HCT116 (cell line): ENCODE measurements at regions not wholly inside any gene's neighbourhood (a gene's known extent, or its start where the extent isn't known, plus 50 kb on each side); places are given as distances from the start of the nearest gene placed in this dataset.

ENCODE experiments used
- ATAC-seq: fragments of 200-7000 bp; cut with Tn5 transposase; 2 replicates; pipeline ENCODE4 v1.9.1; 2020; ENCODE audit warnings: mild to moderate bottlenecking, moderate library complexity
- BruUV-seq: library from RNA; stranded (reverse); fragments of 400-500 nt; replicated peaks from 2 replicates; lab custom pipeline; 2021; lab: Mats Ljungman, UMichigan
- CTCF ChIA-PET: fragments of 300-600 bp; sonication (Branson Sonifier 250); formaldehyde crosslinking; loops from one replicate; lab custom pipeline; 2021; ENCODE audit warnings: antibody characterized with exemption; lab: Charles Lee
- POLR2A ChIA-PET: fragments of 300-600, 350-600 bp; sonication (Branson Sonifier 250); formaldehyde crosslinking; loops from one replicate; lab custom pipeline; 2021; ENCODE audit warnings: antibody characterized with exemption; lab: Charles Lee
- RAD21 ChIA-PET, 2 experiments: fragments of 300-600 bp; sonication (Branson Sonifier 250); formaldehyde crosslinking; loops; one replicate each; lab custom pipeline; 2023; ENCODE audit warnings: low total read pairs in 2 of 2; ENCODE audit not compliant: uncharacterized antibody in 2 of 2, unreplicated experiment in 2 of 2, low non-redundant PET in 1 of 2; lab: Charles Lee
- DNase-seq: peaks from one replicate; pipeline ENCODE4 v3.0.0-alpha.2; 2010; ENCODE audit warnings: low read depth, low spot score
- H2AFZ ChIP-seq: fragments of 200-600 bp; shearing (Covaris generic), sonication (generic); 2 replicates; pipeline ENCODE4 v1.6.1; 2017; ENCODE audit warnings: low read depth, mixed run types, mixed read lengths, antibody characterized with exemption, low read length; ENCODE audit not compliant: poor library complexity, severe bottlenecking
- H3K27ac ChIP-seq: 2 replicates; pipeline ENCODE4 v1.5.1; 2012; ENCODE audit warnings: low read depth, low read length
- H3K27me3 ChIP-seq: fragments of 200-600 bp; sonication (generic); 2 replicates; pipeline ENCODE4 v1.6.1; 2016; ENCODE audit warnings: mixed run types, low read length, mixed read lengths; ENCODE audit not compliant: insufficient read depth
- H3K36me3 ChIP-seq, 2 experiments: fragments of 200-500 bp in 1 of 2; fragments of 200-600 bp in 1 of 2; sonication (Bioruptor generic) in 1 of 2; sonication (generic) in 1 of 2; 2 replicates each; pipeline versions ENCODE4 v1.5.1 to v1.6.1; 2014 to 2016; ENCODE audit warnings: low read length in 2 of 2, inconsistent platforms in 1 of 2, mixed read lengths in 1 of 2, mixed run types in 1 of 2; ENCODE audit not compliant: insufficient read depth in 2 of 2, control insufficient read depth in 1 of 2
- H3K4me1 ChIP-seq, 2 experiments: fragments of 200-600 bp in 1 of 2; sonication (generic) in 1 of 2; 2 replicates each; pipeline versions ENCODE4 v1.5.1 to v1.6.1; 2012 to 2017; ENCODE audit warnings: low read length in 2 of 2, inconsistent platforms in 1 of 2, mild to moderate bottlenecking in 1 of 2, mixed read lengths in 1 of 2, mixed run types in 1 of 2, moderate library complexity in 1 of 2; ENCODE audit not compliant: insufficient read depth in 2 of 2, control insufficient read depth in 1 of 2
- H3K4me2 ChIP-seq: fragments of 200-600 bp; sonication (generic); 2 replicates; pipeline ENCODE4 v1.6.1; 2017; ENCODE audit warnings: mixed run types, low read length, mixed read lengths
- H3K4me3 ChIP-seq, 2 experiments: fragments of 200-600 bp in 1 of 2; sonication (generic) in 1 of 2; replicated peaks in 1 of 2; 2 replicates each; pipeline ENCODE4 v1.5.1; 2011 to 2016; ENCODE audit warnings: low read length in 2 of 2, control low read depth in 1 of 2, low read depth in 1 of 2, mild to moderate bottlenecking in 1 of 2, mixed read lengths in 1 of 2, mixed run types in 1 of 2
- H3K79me2 ChIP-seq: fragments of 200-600 bp; sonication (generic); 2 replicates; pipeline ENCODE4 v1.6.1; 2017; ENCODE audit warnings: mild to moderate bottlenecking, mixed run types, low read length, moderate library complexity, mixed read lengths; ENCODE audit not compliant: insufficient read depth
- H3K9ac ChIP-seq: fragments of 200-600 bp; sonication (generic); 2 replicates; pipeline ENCODE4 v1.6.1; 2016; ENCODE audit warnings: low read length, mixed read lengths
- H3K9me2 ChIP-seq: fragments of 200-600 bp; sonication (generic), shearing (Covaris generic); 2 replicates; pipeline ENCODE4 v1.6.1; 2017; ENCODE audit warnings: mixed run types, mild to moderate bottlenecking, moderate library complexity; ENCODE audit not compliant: insufficient read depth
- H3K9me3 ChIP-seq, 2 experiments: fragments of 200-500 bp in 1 of 2; fragments of 200-600 bp in 1 of 2; sonication (Bioruptor generic) in 1 of 2; sonication (generic) in 1 of 2; 2 replicates each; pipeline ENCODE4 v1.6.1; 2014 to 2017; ENCODE audit warnings: low read length in 2 of 2, mixed read lengths in 2 of 2, inconsistent platforms in 1 of 2, low read depth in 1 of 2, mild to moderate bottlenecking in 1 of 2, mixed run types in 1 of 2, moderate library complexity in 1 of 2; ENCODE audit not compliant: control insufficient read depth in 1 of 2, insufficient read depth in 1 of 2
- H4K20me1 ChIP-seq: fragments of 200-600 bp; sonication (generic), shearing (Covaris generic); 2 replicates; pipeline ENCODE4 v1.6.1; 2017; ENCODE audit warnings: mixed run types, mild to moderate bottlenecking, moderate library complexity; ENCODE audit not compliant: insufficient read depth
- JUND ChIP-seq: IDR thresholded peaks from 2 replicates; pipeline ENCODE4 v1.6.1; 2012
- MAX ChIP-seq: IDR thresholded peaks from 2 replicates; pipeline ENCODE4 v1.6.1; 2012
- ZFX ChIP-seq: fragments of 450-650 bp; IDR thresholded peaks from 2 replicates; pipeline ENCODE4 v1.6.1; 2017
- ZNF274 ChIP-seq: fragments of 200-500 bp; sonication (Bioruptor generic); IDR thresholded peaks from 2 replicates; pipeline ENCODE4 v1.6.1; 2014; ENCODE audit warnings: mild to moderate bottlenecking, low read depth, low read length, inconsistent platforms
- intact Hi-C: fragments of 100-400 bp; cut with micrococcal nuclease; formaldehyde crosslinking; loops from 2 replicates; pipeline ENCODE4 v1.10.0; 2022
- TF ChIP-seq, protein P1 (sequence below): IDR thresholded peaks from 2 replicates; pipeline ENCODE4 v1.6.1; 2012
- TF ChIP-seq, protein P2 (sequence below), 3 experiments: fragments of 200-600 bp in 1 of 3; sonication (generic) in 1 of 3; IDR thresholded peaks in 2 of 3; conservative IDR thresholded peaks in 1 of 3; 2 replicates each; pipeline ENCODE4 v1.5.1; 2012 to 2017; ENCODE audit warnings: low read depth in 2 of 3, low read length in 2 of 3, antibody characterized with exemption in 1 of 3, borderline replicate concordance in 1 of 3, control low read depth in 1 of 3, mild to moderate bottlenecking in 1 of 3, mixed read lengths in 1 of 3, mixed run types in 1 of 3, moderate library complexity in 1 of 3; ENCODE audit not compliant: insufficient read depth in 1 of 3

GRCh38 chr20:17161673-17162481, 65.0 kb upstream of the PCSK2 start:
- Histone ChIP-seq H3K4me3 (no peak overlapping the region), H3K9me2 (no peaks in the 10 kb centered on the region), H3K4me1 (no peaks in the 10 kb centered on the region), H3K36me3 (no peaks in the 10 kb centered on the region)
- DNase-seq (no peak), ATAC-seq (no peak)
- TF ChIP-seq MAX = no peak
- no peak for TF ChIP-seq ZFX
- no peak for TF ChIP-seq JUND
- TF ChIP-seq, protein P1, sequence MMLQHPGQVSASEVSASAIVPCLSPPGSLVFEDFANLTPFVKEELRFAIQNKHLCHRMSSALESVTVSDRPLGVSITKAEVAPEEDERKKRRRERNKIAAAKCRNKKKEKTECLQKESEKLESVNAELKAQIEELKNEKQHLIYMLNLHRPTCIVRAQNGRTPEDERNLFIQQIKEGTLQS = no peak
- TF ChIP-seq ZNF274 = no peak
- TF ChIP-seq, protein P2, sequence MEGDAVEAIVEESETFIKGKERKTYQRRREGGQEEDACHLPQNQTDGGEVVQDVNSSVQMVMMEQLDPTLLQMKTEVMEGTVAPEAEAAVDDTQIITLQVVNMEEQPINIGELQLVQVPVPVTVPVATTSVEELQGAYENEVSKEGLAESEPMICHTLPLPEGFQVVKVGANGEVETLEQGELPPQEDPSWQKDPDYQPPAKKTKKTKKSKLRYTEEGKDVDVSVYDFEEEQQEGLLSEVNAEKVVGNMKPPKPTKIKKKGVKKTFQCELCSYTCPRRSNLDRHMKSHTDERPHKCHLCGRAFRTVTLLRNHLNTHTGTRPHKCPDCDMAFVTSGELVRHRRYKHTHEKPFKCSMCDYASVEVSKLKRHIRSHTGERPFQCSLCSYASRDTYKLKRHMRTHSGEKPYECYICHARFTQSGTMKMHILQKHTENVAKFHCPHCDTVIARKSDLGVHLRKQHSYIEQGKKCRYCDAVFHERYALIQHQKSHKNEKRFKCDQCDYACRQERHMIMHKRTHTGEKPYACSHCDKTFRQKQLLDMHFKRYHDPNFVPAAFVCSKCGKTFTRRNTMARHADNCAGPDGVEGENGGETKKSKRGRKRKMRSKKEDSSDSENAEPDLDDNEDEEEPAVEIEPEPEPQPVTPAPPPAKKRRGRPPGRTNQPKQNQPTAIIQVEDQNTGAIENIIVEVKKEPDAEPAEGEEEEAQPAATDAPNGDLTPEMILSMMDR (IDR thresholded peaks at IDR 0.05 in 2 of 3, conservative IDR thresholded peaks at IDR 0.05 in 1 of 3; ENCODE audit: borderline replicate concordance in 1 of 3, insufficient read depth in 1 of 3, low read depth in 2 of 3, low read length in 2 of 3) = no peak
- TF ChIP-seq, all 23 proteins: peak for 0
- peaks cover 13% of the 10 kb centered on the region; the same call in 1 of the 2 replicates for H3K27me3 ChIP-seq
- no peak overlapping the region for H2AFZ ChIP-seq
- CTCF ChIA-PET = interaction anchor here (0.5 kb wide), 1 partner anchor 23 kb away, joined by 5 read pairs; no protein-coding TSS in a partner anchor
- H3K9me3 ChIP-seq = no peaks in the 10 kb centered on the region
- intact Hi-C loops = no loop called here
- RAD21 ChIA-PET = no interaction called here
- no peak overlapping the region for H3K27ac ChIP-seq
- no peaks in the 10 kb centered on the region; the same call in 1 of the 2 replicates for H4K20me1 ChIP-seq
- H3K4me2 ChIP-seq = no peak overlapping the region
- POLR2A ChIA-PET = no interaction called here
- no peak overlapping the region for H3K9ac ChIP-seq
- no TSS peak for BruUV-seq
- H3K79me2 ChIP-seq = no peaks in the 10 kb centered on the region
